GM12875 (cell line): ENCODE measurements at regions not wholly inside any gene's neighbourhood (a gene's known extent, or its start where the extent isn't known, plus 50 kb on each side); places are given as distances from the start of the nearest gene placed in this dataset.

ENCODE experiments used
- H3K4me3 ChIP-seq: one replicate; pipeline ENCODE4 v1.5.1; 2011; ENCODE audit warnings: low read depth, low read length, control low read depth
- CTCF ChIP-seq: IDR thresholded peaks from 2 replicates; pipeline ENCODE4 v1.5.1; 2011; ENCODE audit warnings: low read depth, mild to moderate bottlenecking, control low read depth, inconsistent platforms, low read length, moderate library complexity, borderline replicate concordance; ENCODE audit not compliant: insufficient read depth

DNA sequence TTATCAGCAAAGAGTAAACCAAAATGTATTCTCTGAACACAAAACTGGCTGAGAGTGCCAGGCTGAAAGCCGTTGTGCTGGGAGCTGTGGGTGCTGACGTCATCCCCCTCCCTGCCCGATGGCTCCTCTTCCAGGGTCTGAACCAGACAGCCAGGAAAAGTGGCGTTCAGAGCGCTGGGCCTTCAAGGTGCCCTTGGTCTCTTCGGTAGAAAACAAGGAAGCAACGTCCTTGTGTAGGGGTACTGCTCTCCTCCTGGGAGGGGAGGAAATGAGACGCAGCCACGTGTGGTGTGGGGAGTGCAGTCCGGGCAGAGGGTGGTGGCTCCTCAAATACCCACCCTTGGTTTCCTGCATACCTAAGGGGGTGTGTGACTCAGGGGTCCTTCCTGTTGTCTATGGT lies 394.7 kb downstream of the SEC14L1 start:
- H3K4me3 ChIP-seq: no peak overlapping the region
- TF ChIP-seq CTCF: no peak

GRCh38 chr17:77535892-77536291 lies 395.1 kb downstream of the SEC14L1 start:
- H3K4me3 ChIP-seq: no peak overlapping the region
- TF ChIP-seq CTCF: no peak

GRCh38 chr17:77537566-77537965 lies 396.8 kb downstream of the SEC14L1 start:
- no peak for TF ChIP-seq CTCF
- H3K4me3 ChIP-seq: no peak overlapping the region

DNA sequence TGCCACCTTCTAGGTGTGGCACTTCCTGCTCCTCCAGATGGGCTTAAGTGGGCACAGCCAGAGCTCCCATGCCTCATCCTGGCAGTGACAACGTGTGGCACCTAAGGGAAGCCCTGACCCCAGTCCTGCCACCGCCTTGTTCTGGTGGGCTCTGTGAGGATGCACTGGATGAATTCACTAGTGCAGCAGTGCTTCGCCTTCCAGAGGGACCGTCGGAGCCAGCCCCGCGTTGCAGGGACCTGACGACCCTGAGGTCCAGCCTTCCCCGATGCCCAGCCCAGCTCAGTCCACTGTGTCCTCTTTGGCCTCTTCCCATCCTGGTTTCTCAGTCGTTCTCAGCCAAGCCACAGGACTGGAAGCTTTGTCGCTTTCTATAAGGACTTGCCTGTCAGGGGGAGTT lies 399.8 kb downstream of the SEC14L1 start:
- no peak overlapping the region for H3K4me3 ChIP-seq

GRCh38 chr17:77540975-77541374 lies 400.2 kb downstream of the SEC14L1 start:
- no peak for TF ChIP-seq CTCF
- no peak overlapping the region for H3K4me3 ChIP-seq

More for the DNA sequence above, 399.8 kb downstream of the SEC14L1 start:
- TF ChIP-seq CTCF: no peak

GRCh38 chr17:77542011-77542410 lies 401.2 kb downstream of the SEC14L1 start:
- TF ChIP-seq CTCF: no peak
- no peak overlapping the region for H3K4me3 ChIP-seq

GRCh38 chr17:77542551-77543490 lies 402.1 kb downstream of the SEC14L1 start:
- no peak overlapping the region for H3K4me3 ChIP-seq
- TF ChIP-seq CTCF: peak; percentile 81
